Epithelial cell of prostate (primary cell): ENCODE measurements at regions not wholly inside any gene's neighbourhood (a gene's known extent, or its start where the extent isn't known, plus 50 kb on each side); places are given as distances from the start of the nearest gene placed in this dataset.

ENCODE experiments used
- DNase-seq: peaks from one replicate; pipeline ENCODE4 v3.0.0-alpha.2; 2011; ENCODE audit warnings: low read depth, low spot score
- H3K27ac ChIP-seq: fragments of 450-650 bp; 2 replicates; pipeline ENCODE4 v1.5.1; 2017; ENCODE audit warnings: mild to moderate bottlenecking

GRCh38 chr7:41161041-41161587, 541.8 kb downstream of the INHBA start:
- no peak overlapping the region for H3K27ac ChIP-seq

GRCh38 chr7:41156268-41156667, 546.6 kb downstream of the INHBA start:
- no peak overlapping the region for H3K27ac ChIP-seq
- no peak for DNase-seq

More at GRCh38 chr7:41161041-41161587, 541.8 kb downstream of the INHBA start:
- DNase-seq = no peak

- H3K27ac ChIP-seq = no peak overlapping the region
- no peak for DNase-seq
These were observed 549.6 kb downstream of the INHBA start for GRCh38 chr7:41153268-41153667.

GRCh38 chr7:41152179-41152678, 550.7 kb downstream of the INHBA start:
- no peak overlapping the region for H3K27ac ChIP-seq
- no peak for DNase-seq

GRCh38 chr7:41149576-41149975, 553.3 kb downstream of the INHBA start:
- H3K27ac ChIP-seq = peak overlapping the region; percentile 93
- no peak for DNase-seq

- peak; percentile 98 for DNase-seq
- H3K27ac ChIP-seq = peak overlapping the region; percentile 93
These were observed 554.4 kb downstream of the INHBA start for GRCh38 chr7:41148521-41148951.

- DNase-seq = no peak
- peak overlapping the region; percentile 93 for H3K27ac ChIP-seq
These were observed 555.0 kb downstream of the INHBA start for GRCh38 chr7:41147606-41148485.

GRCh38 chr7:41146429-41146828, 556.5 kb downstream of the INHBA start:
- no peak for DNase-seq
- peak overlapping the region; percentile 93 for H3K27ac ChIP-seq

- no peak for DNase-seq
- no peak overlapping the region for H3K27ac ChIP-seq
These were observed 557.2 kb downstream of the INHBA start for GRCh38 chr7:41145656-41146055.

GRCh38 chr7:41142904-41143473, 559.9 kb downstream of the INHBA start:
- H3K27ac ChIP-seq = no peak overlapping the region
- no peak for DNase-seq

GRCh38 chr7:41139789-41140188, 563.1 kb downstream of the INHBA start:
- no peak for DNase-seq
- no peak overlapping the region for H3K27ac ChIP-seq

GRCh38 chr7:41136551-41136950, 566.3 kb downstream of the INHBA start:
- H3K27ac ChIP-seq = no peak overlapping the region
- no peak for DNase-seq

GRCh38 chr7:41135511-41135910, 567.4 kb downstream of the INHBA start:
- H3K27ac ChIP-seq = no peak overlapping the region
- no peak for DNase-seq

- peak overlapping the region; percentile 20 for H3K27ac ChIP-seq
- DNase-seq = no peak
These were observed 568.3 kb downstream of the INHBA start for GRCh38 chr7:41134300-41135255.

- peak overlapping the region; percentile 20 for H3K27ac ChIP-seq
- DNase-seq = no peak
These were observed 569.1 kb downstream of the INHBA start for GRCh38 chr7:41133690-41134299.

GRCh38 chr7:41131956-41132355, 570.9 kb downstream of the INHBA start:
- DNase-seq = no peak
- no peak overlapping the region for H3K27ac ChIP-seq

- DNase-seq = no peak
- H3K27ac ChIP-seq = no peak overlapping the region
These were observed 572.2 kb downstream of the INHBA start for GRCh38 chr7:41130561-41131236.

- DNase-seq = no peak
These were observed 572.8 kb downstream of the INHBA start for GRCh38 chr7:41130086-41130485.

GRCh38 chr7:41125343-41125742, 577.5 kb downstream of the INHBA start:
- H3K27ac ChIP-seq = peak overlapping the region; percentile 68
- no peak for DNase-seq

More at GRCh38 chr7:41130086-41130485, 572.8 kb downstream of the INHBA start:
- H3K27ac ChIP-seq = no peak overlapping the region
